Mucosa of gallbladder (tissue), 1 donor: ENCODE measurements at regions not wholly inside any gene's neighbourhood (a gene's known extent, or its start where the extent isn't known, plus 50 kb on each side); places are given as distances from the start of the nearest gene placed in this dataset.

Source experiments
- DNase-seq: peaks from one replicate; pipeline ENCODE4 v3.0.0-alpha.2; 2020; ENCODE audit warnings: low spot score
- donor health status: DM: no; HTN: no; CAD: no.

GRCh38 chr5:93793159-93793781 is 51.9 kb upstream of the POU5F2 start:
- no peak for DNase-seq

DNA sequence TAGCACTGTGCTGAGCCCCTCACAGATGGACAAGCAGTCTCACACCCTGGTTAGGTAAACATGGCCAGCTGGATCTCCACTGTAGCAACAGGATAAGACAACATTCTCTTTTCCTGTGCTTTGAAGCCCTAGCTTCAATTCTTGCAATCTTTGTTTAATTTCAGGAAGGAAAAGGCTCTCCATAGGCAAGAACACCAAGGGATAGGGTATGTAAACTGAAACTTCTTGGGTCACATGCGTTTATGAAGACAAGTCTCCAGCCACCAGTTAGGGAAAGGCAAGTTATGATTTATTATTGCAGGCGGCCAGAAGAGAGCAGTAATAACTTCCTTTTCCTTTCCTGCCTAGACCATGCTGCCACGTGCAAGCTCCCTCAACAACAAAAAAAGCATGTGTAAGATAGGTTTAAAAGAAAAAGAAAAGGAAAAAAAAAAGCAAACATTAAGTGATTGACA is 50.1 kb upstream of the POU5F2 start:
- DNase-seq = no peak
